IPS-18a (cell line): ENCODE measurements at regions not wholly inside any gene's neighbourhood (a gene's known extent, or its start where the extent isn't known, plus 50 kb on each side); places are given as distances from the start of the nearest gene placed in this dataset.

Source experiments
- H3K27ac ChIP-seq: one replicate; pipeline ENCODE4 v1.5.1; 2013; ENCODE audit warnings: low read length
- H3K27me3 ChIP-seq: one replicate; pipeline ENCODE4 v1.6.1; 2013; ENCODE audit warnings: mild to moderate bottlenecking, low read length; ENCODE audit not compliant: control insufficient read depth, insufficient read depth
- H3K36me3 ChIP-seq: one replicate; pipeline ENCODE4 v1.6.1; 2013; ENCODE audit warnings: low read depth, low read length; ENCODE audit not compliant: control insufficient read depth
- H3K4me1 ChIP-seq: one replicate; pipeline ENCODE4 v1.6.1; 2013; ENCODE audit warnings: low read depth, low read length; ENCODE audit not compliant: control insufficient read depth
- H3K4me3 ChIP-seq: one replicate; pipeline ENCODE4 v1.5.1; 2013; ENCODE audit warnings: low read length
- H3K9ac ChIP-seq: one replicate; pipeline ENCODE4 v1.6.1; 2013; ENCODE audit warnings: mild to moderate bottlenecking, low read length, moderate library complexity
- H3K9me3 ChIP-seq: one replicate; pipeline ENCODE4 v1.6.1; 2013; ENCODE audit warnings: low read depth, low read length; ENCODE audit not compliant: control insufficient read depth

DNA sequence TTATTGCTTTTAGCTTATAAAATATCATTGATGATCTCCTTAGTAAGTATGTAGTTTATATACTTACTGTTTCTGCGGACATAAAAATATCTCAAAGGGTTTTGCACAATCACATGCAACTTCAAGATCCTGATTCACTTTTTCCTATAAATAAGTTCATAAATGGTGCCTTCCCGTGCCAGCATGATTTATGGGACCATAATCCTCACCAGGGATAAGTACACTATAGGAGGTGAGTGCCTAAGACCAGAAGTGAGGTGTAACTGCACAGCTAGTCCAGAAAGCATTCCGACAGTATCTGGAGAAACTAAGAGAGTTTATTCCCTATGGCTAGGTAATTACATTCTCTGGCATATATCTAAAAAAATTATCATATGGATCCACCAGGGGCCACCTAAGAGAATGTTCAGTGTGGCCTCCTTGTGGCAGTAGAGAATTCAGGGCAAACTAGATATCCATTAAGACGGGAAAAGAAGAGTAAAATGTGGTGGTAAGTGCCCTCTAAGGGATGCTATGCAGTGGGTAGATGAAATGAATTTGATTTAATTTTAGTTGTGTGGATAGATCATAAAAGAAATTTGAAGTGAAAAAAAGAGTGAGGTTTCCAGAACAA lies 402.5 kb upstream of the SLC24A2 start:
- Histone ChIP-seq H3K27me3 (no peaks in the 10 kb centered on the region), H3K4me1 (peaks cover 15% of the 10 kb centered on the region), H3K36me3 (no peaks in the 10 kb centered on the region), H3K9me3 (no peaks in the 10 kb centered on the region), H3K27ac (no peak overlapping the region), H3K9ac (no peak overlapping the region), H3K4me3 (no peak overlapping the region)

- Histone ChIP-seq H3K4me1 (peaks cover 15% of the 10 kb centered on the region), H3K9ac (no peak overlapping the region), H3K4me3 (no peak overlapping the region), H3K36me3 (no peaks in the 10 kb centered on the region), H3K27ac (no peak overlapping the region), H3K27me3 (no peaks in the 10 kb centered on the region), H3K9me3 (no peaks in the 10 kb centered on the region)
These were observed 401.0 kb upstream of the SLC24A2 start for GRCh38 chr9:20189871-20190270.

- Histone ChIP-seq H3K27me3 (no peaks in the 10 kb centered on the region), H3K36me3 (no peaks in the 10 kb centered on the region)
These were observed 400.0 kb upstream of the SLC24A2 start for GRCh38 chr9:20188616-20189369.

DNA sequence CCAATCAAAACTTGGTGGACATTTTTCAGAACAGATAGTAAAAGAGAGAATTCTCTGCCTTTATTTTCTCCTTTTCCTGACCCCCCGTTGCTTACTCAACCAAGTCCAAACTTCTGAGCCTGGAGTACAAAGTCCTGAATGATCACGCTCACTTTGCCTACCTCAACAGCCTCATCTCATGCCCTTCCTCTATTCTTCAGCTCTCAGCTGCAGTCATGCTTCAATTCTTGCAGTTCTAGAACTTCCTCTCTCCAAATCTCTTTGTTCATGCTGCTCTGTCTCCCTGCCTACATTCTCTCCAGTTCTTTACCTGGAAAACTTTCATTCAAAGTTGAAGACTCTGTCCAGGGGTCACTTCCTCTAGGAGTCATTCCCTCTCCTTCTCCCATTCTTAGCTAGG lies 398.5 kb upstream of the SLC24A2 start:
- H3K27ac ChIP-seq: no peak overlapping the region
- no peaks in the 10 kb centered on the region for H3K27me3 ChIP-seq
- no peaks in the 10 kb centered on the region for H3K9me3 ChIP-seq
- H3K9ac ChIP-seq: no peak overlapping the region
- H3K4me1 ChIP-seq: peaks cover 15% of the 10 kb centered on the region
- H3K4me3 ChIP-seq: no peak overlapping the region
- no peaks in the 10 kb centered on the region for H3K36me3 ChIP-seq

More at GRCh38 chr9:20188616-20189369, 400.0 kb upstream of the SLC24A2 start:
- Histone ChIP-seq H3K9ac (no peak overlapping the region), H3K4me1 (peaks cover 15% of the 10 kb centered on the region), H3K4me3 (no peak overlapping the region), H3K27ac (no peak overlapping the region), H3K9me3 (no peaks in the 10 kb centered on the region)

DNA sequence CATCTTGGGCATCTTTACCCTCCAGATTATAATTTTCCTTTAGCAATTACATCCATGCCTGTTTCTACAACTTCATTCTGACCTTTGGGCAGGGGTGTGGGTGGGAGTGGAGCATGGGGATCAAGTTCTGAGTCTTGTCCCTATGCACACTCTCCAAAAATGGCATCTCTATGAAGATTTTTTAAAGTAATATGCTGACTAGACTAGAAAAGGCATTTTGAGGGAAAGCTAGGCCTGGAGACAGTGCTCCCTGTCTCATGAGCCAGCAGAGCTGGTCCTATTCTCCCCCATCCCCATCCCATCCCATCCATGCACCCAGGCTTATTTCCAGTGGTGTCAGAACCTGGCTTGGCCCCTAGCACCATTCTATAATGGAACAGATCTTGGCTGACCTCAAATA lies 398.0 kb upstream of the SLC24A2 start:
- no peak overlapping the region for H3K9ac ChIP-seq
- no peaks in the 10 kb centered on the region for H3K27me3 ChIP-seq
- no peak overlapping the region for H3K27ac ChIP-seq
- peaks cover 15% of the 10 kb centered on the region for H3K4me1 ChIP-seq
- H3K36me3 ChIP-seq: no peaks in the 10 kb centered on the region
- no peak overlapping the region for H3K4me3 ChIP-seq
- no peaks in the 10 kb centered on the region for H3K9me3 ChIP-seq

DNA sequence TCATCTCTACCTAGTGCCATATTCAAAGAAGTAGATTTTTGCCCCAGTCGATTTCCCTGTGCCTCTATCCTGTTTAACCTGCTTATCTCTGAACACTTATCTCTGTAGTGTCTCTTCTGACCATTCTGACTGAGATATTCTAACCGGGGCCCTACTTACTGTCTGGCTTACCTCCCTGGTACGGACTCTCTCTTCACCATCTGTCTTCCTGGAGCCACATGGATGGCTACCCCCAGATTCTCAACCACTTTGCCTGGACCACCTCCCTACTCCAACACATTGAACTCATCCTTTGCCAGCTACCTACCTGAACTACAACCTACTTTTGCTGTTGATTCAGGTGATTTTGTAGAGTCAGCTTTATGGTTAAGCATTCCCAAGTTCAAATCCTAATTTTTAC lies 397.4 kb upstream of the SLC24A2 start:
- Histone ChIP-seq H3K4me1 (peaks cover 15% of the 10 kb centered on the region), H3K36me3 (no peaks in the 10 kb centered on the region), H3K27ac (no peak overlapping the region), H3K9me3 (no peaks in the 10 kb centered on the region), H3K4me3 (no peak overlapping the region), H3K9ac (no peak overlapping the region), H3K27me3 (no peaks in the 10 kb centered on the region)

DNA sequence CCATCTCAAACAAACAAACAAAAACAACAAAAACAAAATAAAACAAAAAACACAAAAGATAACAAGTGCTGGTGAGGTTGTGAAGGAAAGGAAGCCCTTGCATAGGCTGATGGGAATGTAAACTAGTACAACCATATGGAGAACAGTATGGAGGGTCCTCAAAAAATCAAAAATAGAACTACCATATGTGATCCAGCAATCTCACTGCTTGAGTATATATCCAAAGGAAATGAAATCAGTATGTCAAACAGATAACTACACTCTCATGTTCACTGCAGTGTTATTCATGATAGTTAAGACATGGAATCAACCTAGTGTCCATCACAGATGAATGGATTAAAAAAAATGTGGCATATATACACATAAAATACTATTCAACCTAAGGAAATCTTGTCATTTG lies 395.7 kb upstream of the SLC24A2 start:
- peaks cover 5% of the 10 kb centered on the region for H3K4me1 ChIP-seq
- H3K9me3 ChIP-seq: no peaks in the 10 kb centered on the region
- no peak overlapping the region for H3K27ac ChIP-seq
- no peaks in the 10 kb centered on the region for H3K27me3 ChIP-seq
- no peaks in the 10 kb centered on the region for H3K36me3 ChIP-seq
- no peak overlapping the region for H3K9ac ChIP-seq
- no peak overlapping the region for H3K4me3 ChIP-seq

GRCh38 chr9:20178679-20179078 lies 389.8 kb upstream of the SLC24A2 start:
- no peaks in the 10 kb centered on the region for H3K27me3 ChIP-seq
- no peak overlapping the region for H3K4me3 ChIP-seq
- H3K9me3 ChIP-seq: no peaks in the 10 kb centered on the region
- H3K27ac ChIP-seq: no peak overlapping the region
- no peak overlapping the region for H3K9ac ChIP-seq
- no peaks in the 10 kb centered on the region for H3K36me3 ChIP-seq
- no peaks in the 10 kb centered on the region for H3K4me1 ChIP-seq

DNA sequence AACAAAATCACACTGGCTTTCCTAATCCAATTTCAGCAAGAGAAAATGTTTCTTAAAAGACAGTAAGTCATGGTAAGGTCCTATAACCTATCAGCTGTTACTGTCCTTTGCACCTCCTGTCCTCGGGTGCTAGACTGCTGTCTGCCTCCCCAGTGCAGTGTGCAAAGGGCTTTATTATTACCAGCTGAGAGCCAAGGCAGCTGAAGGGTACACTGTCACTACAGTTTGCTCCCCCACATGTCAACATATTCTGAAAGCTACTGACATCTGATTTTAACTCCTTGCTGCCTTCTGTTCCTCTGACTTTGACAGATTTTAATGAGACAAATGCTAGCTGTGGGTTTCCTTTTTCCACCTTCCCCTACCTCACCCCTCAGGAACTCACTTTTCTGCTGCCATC lies 389.4 kb upstream of the SLC24A2 start:
- Histone ChIP-seq H3K4me3 (no peak overlapping the region), H3K9ac (no peak overlapping the region), H3K4me1 (no peaks in the 10 kb centered on the region), H3K36me3 (no peaks in the 10 kb centered on the region), H3K27ac (no peak overlapping the region), H3K9me3 (no peaks in the 10 kb centered on the region), H3K27me3 (no peaks in the 10 kb centered on the region)

DNA sequence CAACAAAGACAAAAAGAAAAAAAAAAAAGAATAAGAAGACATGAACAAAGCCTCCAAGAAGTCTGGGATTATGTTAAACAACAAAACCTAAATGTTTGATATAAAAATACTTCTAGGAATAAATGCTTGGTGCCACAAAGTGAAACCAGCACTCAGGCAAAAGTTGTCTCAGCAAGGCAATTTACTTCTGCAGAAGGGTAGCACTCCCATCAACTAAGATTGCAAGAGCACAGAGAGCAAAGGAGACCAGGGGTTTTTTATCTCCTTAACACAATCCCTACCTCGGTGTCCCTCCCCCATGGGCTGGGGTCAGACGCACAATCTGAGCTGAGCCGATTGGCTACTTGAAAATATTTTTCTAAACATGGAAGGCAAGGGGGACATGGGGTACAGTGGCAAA lies 381.3 kb upstream of the SLC24A2 start:
- no peaks in the 10 kb centered on the region for H3K4me1 ChIP-seq
- H3K9me3 ChIP-seq: peaks cover 3% of the 10 kb centered on the region
- no peak overlapping the region for H3K27ac ChIP-seq
- no peak overlapping the region for H3K4me3 ChIP-seq
- no peaks in the 10 kb centered on the region for H3K36me3 ChIP-seq
- no peak overlapping the region for H3K9ac ChIP-seq
- H3K27me3 ChIP-seq: no peaks in the 10 kb centered on the region

GRCh38 chr9:20152151-20152725 lies 363.4 kb upstream of the SLC24A2 start:
- Histone ChIP-seq H3K27ac (no peak overlapping the region), H3K4me3 (no peak overlapping the region)

GRCh38 chr9:20148416-20148815 lies 359.6 kb upstream of the SLC24A2 start:
- no peaks in the 10 kb centered on the region for H3K27me3 ChIP-seq

More at GRCh38 chr9:20152151-20152725, 363.4 kb upstream of the SLC24A2 start:
- H3K36me3 ChIP-seq: no peaks in the 10 kb centered on the region
- no peak overlapping the region for H3K9ac ChIP-seq
- H3K9me3 ChIP-seq: no peaks in the 10 kb centered on the region
- H3K27me3 ChIP-seq: no peaks in the 10 kb centered on the region
- H3K4me1 ChIP-seq: no peaks in the 10 kb centered on the region

More at GRCh38 chr9:20148416-20148815, 359.6 kb upstream of the SLC24A2 start:
- H3K9ac ChIP-seq: no peak overlapping the region
- H3K4me3 ChIP-seq: no peak overlapping the region
- no peaks in the 10 kb centered on the region for H3K36me3 ChIP-seq
- H3K9me3 ChIP-seq: no peaks in the 10 kb centered on the region
- H3K27ac ChIP-seq: no peak overlapping the region
- no peaks in the 10 kb centered on the region for H3K4me1 ChIP-seq
